WERI-Rb-1 (cell line): ENCODE measurements at regions not wholly inside any gene's neighbourhood (a gene's known extent, or its start where the extent isn't known, plus 50 kb on each side); places are given as distances from the start of the nearest gene placed in this dataset.

ENCODE experiments used
- DNase-seq: peaks from one replicate; pipeline ENCODE4 v3.0.0-alpha.2; 2020
- H3K27ac ChIP-seq: fragments of 250-450 bp; sonication (Bioruptor Pico); 2 replicates; pipeline ENCODE4 v1.5.1; 2020; ENCODE audit warnings: mild to moderate bottlenecking, moderate library complexity
- H3K27me3 ChIP-seq: fragments of 250-450 bp; sonication (Bioruptor Pico); 2 replicates; pipeline ENCODE4 v1.5.1; 2021; ENCODE audit warnings: mild to moderate bottlenecking, low read depth, moderate library complexity; ENCODE audit not compliant: insufficient read depth, severe bottlenecking
- H3K36me3 ChIP-seq: fragments of 250-450 bp; sonication (Bioruptor Pico); 2 replicates; pipeline ENCODE4 v1.5.1; 2020; ENCODE audit warnings: mild to moderate bottlenecking, moderate library complexity
- H3K4me3 ChIP-seq: 2 replicates; pipeline ENCODE4 v1.5.1; 2011; ENCODE audit warnings: low read depth, mild to moderate bottlenecking, control low read depth, low read length
- H3K9me3 ChIP-seq: fragments of 250-450 bp; sonication (Bioruptor Pico); 2 replicates; pipeline ENCODE4 v1.5.1; 2021; ENCODE audit warnings: mild to moderate bottlenecking, moderate library complexity; ENCODE audit not compliant: severe bottlenecking
- CTCF ChIP-seq: IDR thresholded peaks from 2 replicates; pipeline ENCODE4 v1.5.1; 2011; ENCODE audit warnings: low read depth, mild to moderate bottlenecking, control low read depth, inconsistent platforms, low read length

- no peak overlapping the region for H3K4me3 ChIP-seq
- no peak overlapping the region for H3K27ac ChIP-seq
- TF ChIP-seq CTCF: no peak
These were observed 317.4 kb upstream of the UBE2E2 start for GRCh38 chr3:22885574-22886341.

GRCh38 chr3:22886439-22887068 lies 316.6 kb upstream of the UBE2E2 start:
- no peaks in the 10 kb centered on the region for H3K36me3 ChIP-seq
- no peak for TF ChIP-seq CTCF
- H3K27me3 ChIP-seq: no peaks in the 10 kb centered on the region
- no peak overlapping the region for H3K4me3 ChIP-seq
- H3K9me3 ChIP-seq: no peaks in the 10 kb centered on the region
- DNase-seq: no peak
- H3K27ac ChIP-seq: no peak overlapping the region

More at GRCh38 chr3:22885574-22886341, 317.4 kb upstream of the UBE2E2 start:
- no peaks in the 10 kb centered on the region for H3K9me3 ChIP-seq
- no peaks in the 10 kb centered on the region for H3K27me3 ChIP-seq
- no peaks in the 10 kb centered on the region for H3K36me3 ChIP-seq
- DNase-seq: no peak

- peak; percentile 13 for DNase-seq
These were observed 315.3 kb upstream of the UBE2E2 start for GRCh38 chr3:22887664-22888291.

GRCh38 chr3:22893101-22893500 lies 310.0 kb upstream of the UBE2E2 start:
- TF ChIP-seq CTCF: no peak
- DNase-seq: no peak
- Histone ChIP-seq H3K9me3 (no peaks in the 10 kb centered on the region), H3K27ac (no peak overlapping the region), H3K27me3 (no peaks in the 10 kb centered on the region), H3K4me3 (no peak overlapping the region), H3K36me3 (no peaks in the 10 kb centered on the region)

More at GRCh38 chr3:22887664-22888291, 315.3 kb upstream of the UBE2E2 start:
- Histone ChIP-seq H3K4me3 (no peak overlapping the region), H3K9me3 (no peaks in the 10 kb centered on the region), H3K36me3 (no peaks in the 10 kb centered on the region), H3K27me3 (no peaks in the 10 kb centered on the region), H3K27ac (no peak overlapping the region)
- TF ChIP-seq CTCF: peak; percentile 64

GRCh38 chr3:22893644-22894325 lies 309.3 kb upstream of the UBE2E2 start:
- no peak for DNase-seq
- no peak for TF ChIP-seq CTCF
- H3K4me3 ChIP-seq: no peak overlapping the region
- H3K9me3 ChIP-seq: no peaks in the 10 kb centered on the region
- no peak overlapping the region for H3K27ac ChIP-seq
- H3K36me3 ChIP-seq: no peaks in the 10 kb centered on the region
- H3K27me3 ChIP-seq: no peaks in the 10 kb centered on the region
